Neural crest cell (in vitro differentiated cells): ENCODE measurements at regions not wholly inside any gene's neighbourhood (a gene's known extent, or its start where the extent isn't known, plus 50 kb on each side); places are given as distances from the start of the nearest gene placed in this dataset.

Experiments used
- DNase-seq: peaks from one replicate; pipeline ENCODE4 v3.0.0; 2021; ENCODE audit warnings: low read depth, mixed read lengths, low spot score
- H3K27ac Mint-ChIP-seq: one replicate; pipeline ENCODE4 v1.8.0; 2021; ENCODE audit warnings: mild to moderate bottlenecking, mixed read lengths; ENCODE audit not compliant: unreplicated experiment
- H3K27me3 Mint-ChIP-seq: 2 replicates; pipeline ENCODE4 v1.8.0; 2021; ENCODE audit warnings: low read depth, mild to moderate bottlenecking, mixed read lengths
- H3K36me3 Mint-ChIP-seq: 2 replicates; pipeline ENCODE4 v1.8.0; 2021; ENCODE audit warnings: low read depth, mild to moderate bottlenecking, mixed read lengths
- H3K4me1 Mint-ChIP-seq: 2 replicates; pipeline ENCODE4 v1.8.0; 2021; ENCODE audit warnings: mixed read lengths
- H3K4me3 Mint-ChIP-seq: one replicate; pipeline ENCODE4 v1.8.0; 2021; ENCODE audit warnings: mild to moderate bottlenecking, mixed read lengths
- H3K9me3 Mint-ChIP-seq: 2 replicates; pipeline ENCODE4 v1.8.0; 2021; ENCODE audit warnings: mixed read lengths
- CTCF ChIP-seq: fragments of 200-600 bp; sonication (generic); conservative IDR thresholded peaks from 2 replicates; pipeline ENCODE4 v1.5.0; 2021; ENCODE audit warnings: antibody characterized with exemption, mild to moderate bottlenecking

GRCh38 chr16:80883816-80884215 is 79.4 kb upstream of the CDYL2 start:
- Mint-ChIP-seq H3K36me3 (no peaks in the 10 kb centered on the region), H3K4me1 (no peaks in the 10 kb centered on the region), H3K9me3 (peaks cover under 1% of the 10 kb centered on the region), H3K4me3 (no peak overlapping the region), H3K27ac (no peak overlapping the region), H3K27me3 (peaks cover 50% of the 10 kb centered on the region)
- TF ChIP-seq CTCF, result no peak
- no peak for DNase-seq

- no peak overlapping the region for H3K4me3 Mint-ChIP-seq
- no peaks in the 10 kb centered on the region for H3K9me3 Mint-ChIP-seq
- no peaks in the 10 kb centered on the region for H3K4me1 Mint-ChIP-seq
- DNase-seq, result no peak
- TF ChIP-seq CTCF, result no peak
- H3K27ac Mint-ChIP-seq, result no peak overlapping the region
- no peaks in the 10 kb centered on the region for H3K36me3 Mint-ChIP-seq
- peaks cover 48% of the 10 kb centered on the region for H3K27me3 Mint-ChIP-seq
Measured at GRCh38 chr16:80883159-80883642, 78.8 kb upstream of the CDYL2 start.

- no peak for DNase-seq
- no peaks in the 10 kb centered on the region for H3K36me3 Mint-ChIP-seq
- no peak overlapping the region for H3K27ac Mint-ChIP-seq
- no peak for TF ChIP-seq CTCF
- no peaks in the 10 kb centered on the region for H3K4me1 Mint-ChIP-seq
- no peak overlapping the region for H3K4me3 Mint-ChIP-seq
- H3K27me3 Mint-ChIP-seq, result peaks cover 58% of the 10 kb centered on the region
- H3K9me3 Mint-ChIP-seq, result no peaks in the 10 kb centered on the region
Measured at GRCh38 chr16:80875616-80876015, 71.2 kb upstream of the CDYL2 start.

- H3K27ac Mint-ChIP-seq, result no peak overlapping the region
- peaks cover 54% of the 10 kb centered on the region for H3K27me3 Mint-ChIP-seq
- H3K36me3 Mint-ChIP-seq, result no peaks in the 10 kb centered on the region
Measured at GRCh38 chr16:80874925-80875324, 70.5 kb upstream of the CDYL2 start.

GRCh38 chr16:80862160-80862705 is 57.8 kb upstream of the CDYL2 start:
- no peak overlapping the region for H3K4me3 Mint-ChIP-seq
- no peaks in the 10 kb centered on the region for H3K36me3 Mint-ChIP-seq
- peaks cover 16% of the 10 kb centered on the region for H3K27me3 Mint-ChIP-seq
- no peak overlapping the region for H3K27ac Mint-ChIP-seq
- no peak for TF ChIP-seq CTCF
- DNase-seq, result no peak
- no peaks in the 10 kb centered on the region for H3K4me1 Mint-ChIP-seq
- H3K9me3 Mint-ChIP-seq, result peaks cover 6% of the 10 kb centered on the region

More at GRCh38 chr16:80874925-80875324, 70.5 kb upstream of the CDYL2 start:
- TF ChIP-seq CTCF, result no peak
- no peaks in the 10 kb centered on the region for H3K4me1 Mint-ChIP-seq
- H3K9me3 Mint-ChIP-seq, result no peaks in the 10 kb centered on the region
- no peak for DNase-seq
- no peak overlapping the region for H3K4me3 Mint-ChIP-seq
